Skin epidermis (tissue), 12 donors: ENCODE measurements at regions not wholly inside any gene's neighbourhood (a gene's known extent, or its start where the extent isn't known, plus 50 kb on each side); places are given as distances from the start of the nearest gene placed in this dataset.
A peak's percentile ranks its signal among the peaks of the same experiment; 100 is the strongest.
"Not testable (repeated sequence)": the region's sequence is repeated elsewhere in the genome, so short reads cannot be mapped to it uniquely, and the experiment has no call there.

Experiments
- H3K27ac ChIP-seq, 21 experiments: fragments of 200-600 bp; sonication (generic) in 11 of 21; one replicate each; pipeline ENCODE4 v1.5.0; 2020; ENCODE audit warnings: mild to moderate bottlenecking in 3 of 21, inconsistent platforms in 2 of 21, moderate library complexity in 2 of 21
- H3K4me3 ChIP-seq, 7 experiments: fragments of 200-600 bp; sonication (generic) in 2 of 7; one replicate each; pipeline ENCODE4 v1.5.0; 2020; ENCODE audit warnings: inconsistent platforms in 2 of 7, mild to moderate bottlenecking in 2 of 7, moderate library complexity in 1 of 7

GRCh38 chr10:30176776-30177533 is 117.6 kb upstream of the JCAD start:
- H3K27ac ChIP-seq: peak overlapping the region in 2 of 21 experiments; percentile 1 to 22
- no peak overlapping the region for H3K4me3 ChIP-seq

- Histone ChIP-seq H3K4me3 (no peak overlapping the region), H3K27ac (peak overlapping the region in 3 of 21 experiments; percentile 1 to 33 (median 22))
These were observed 116.8 kb upstream of the JCAD start for GRCh38 chr10:30176182-30176581.

DNA sequence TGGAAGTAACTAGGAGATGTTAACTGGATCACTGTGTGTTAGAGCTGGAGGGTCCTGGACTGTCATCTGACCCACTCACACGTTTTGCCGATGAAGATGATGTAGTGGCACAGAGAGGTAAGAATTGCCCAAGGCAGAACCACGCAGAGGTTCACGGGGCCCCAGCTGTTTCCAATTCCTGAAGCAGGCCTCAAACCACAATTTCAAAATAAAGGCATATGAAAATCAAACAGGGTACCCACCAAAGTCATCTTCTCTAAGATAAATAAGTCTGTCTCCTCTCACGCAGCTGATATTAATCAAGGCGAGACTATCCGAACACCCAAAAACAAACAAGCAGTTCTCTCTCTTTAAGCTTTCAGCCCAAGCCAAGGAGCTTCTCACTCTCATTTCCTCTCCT is 113.3 kb upstream of the JCAD start:
- no peak overlapping the region for H3K4me3 ChIP-seq
- peak overlapping the region in 3 of 21 experiments; percentile 6 to 12 (median 6) for H3K27ac ChIP-seq

GRCh38 chr10:30172091-30172490 is 112.7 kb upstream of the JCAD start:
- H3K27ac ChIP-seq: peak overlapping the region in 1 of 21 experiments; percentile 3

DNA sequence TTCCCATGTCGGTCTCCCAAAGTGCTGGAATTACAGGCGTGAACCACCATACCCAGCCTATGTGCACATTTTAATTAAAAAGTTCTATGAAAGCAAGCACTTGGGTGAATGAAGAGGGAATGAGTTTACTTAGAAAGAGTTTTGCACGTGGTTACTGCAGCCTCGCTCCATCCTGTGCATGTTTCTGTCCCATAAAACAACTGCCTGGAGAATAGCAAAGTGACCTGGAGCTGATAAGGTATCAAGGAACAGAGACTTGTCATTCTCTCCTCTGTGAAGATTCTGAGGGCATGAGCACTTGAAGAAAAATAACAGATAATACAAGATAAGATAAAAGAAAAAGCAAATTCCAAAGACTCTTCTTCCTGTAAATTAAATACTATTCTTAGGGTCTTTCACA is 112.2 kb upstream of the JCAD start:
- H3K4me3 ChIP-seq: no peak overlapping the region
- no peak overlapping the region for H3K27ac ChIP-seq

More at GRCh38 chr10:30172091-30172490, 112.7 kb upstream of the JCAD start:
- no peak overlapping the region for H3K4me3 ChIP-seq

DNA sequence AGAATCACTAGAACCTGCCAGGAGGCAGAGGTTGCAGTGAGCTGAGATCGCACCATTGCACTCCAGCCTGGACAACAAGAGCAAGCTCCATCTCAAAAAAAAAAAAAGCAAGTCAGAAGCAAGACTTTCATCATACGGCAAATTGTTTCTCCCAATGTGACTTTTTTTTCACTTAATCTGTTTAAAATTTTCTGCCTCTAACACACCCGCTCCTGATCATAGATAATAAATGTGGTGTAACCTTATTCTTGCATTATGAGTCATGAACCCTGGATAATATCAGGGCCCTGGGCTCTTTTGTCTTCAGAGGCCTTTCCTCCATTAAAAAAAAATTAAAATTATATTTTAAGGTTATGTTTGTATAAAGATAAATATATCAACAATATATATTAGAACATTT is 111.4 kb upstream of the JCAD start:
- Histone ChIP-seq H3K27ac (no peak overlapping the region), H3K4me3 (no peak overlapping the region)

DNA sequence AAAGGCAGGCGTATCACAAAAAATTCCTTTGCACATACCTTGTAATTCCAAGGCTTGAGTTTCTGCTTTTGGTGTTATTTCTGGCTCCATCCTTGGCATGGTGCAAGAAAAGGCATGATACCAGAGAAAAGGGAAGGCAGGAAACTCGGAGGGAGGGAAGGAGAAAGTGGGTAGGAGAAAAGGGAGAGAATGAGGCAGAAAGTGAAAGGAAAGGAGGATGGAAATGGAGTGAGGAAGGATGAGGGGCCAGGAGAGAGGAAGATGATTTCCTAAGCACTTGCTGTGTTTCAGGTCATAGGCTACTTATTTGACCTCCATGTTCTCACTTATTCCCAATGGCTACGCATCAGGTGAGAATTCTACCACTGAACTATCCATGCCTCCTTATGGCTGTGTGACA is 110.8 kb upstream of the JCAD start:
- H3K27ac ChIP-seq: no peak overlapping the region
- H3K4me3 ChIP-seq: no peak overlapping the region

DNA sequence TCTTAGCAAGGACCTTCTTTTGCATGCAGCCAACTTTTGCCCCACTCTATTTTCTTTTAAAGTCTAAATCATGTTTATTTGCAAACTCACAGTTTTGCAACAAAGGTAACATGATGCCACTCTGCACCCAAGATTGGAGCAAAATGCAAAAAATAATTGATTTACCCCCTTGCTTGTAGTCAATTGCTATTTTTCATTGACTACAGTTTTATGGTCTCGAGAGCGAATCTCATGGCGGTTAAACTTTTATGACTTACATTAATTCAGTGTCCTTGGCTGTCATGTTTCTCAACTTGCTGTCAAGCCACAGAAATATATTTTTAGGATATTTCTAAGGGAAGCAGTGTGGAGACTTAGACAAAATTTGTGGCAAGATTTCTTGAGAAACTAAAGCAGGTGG is 110.0 kb upstream of the JCAD start:
- Histone ChIP-seq H3K27ac (no peak overlapping the region), H3K4me3 (no peak overlapping the region)

DNA sequence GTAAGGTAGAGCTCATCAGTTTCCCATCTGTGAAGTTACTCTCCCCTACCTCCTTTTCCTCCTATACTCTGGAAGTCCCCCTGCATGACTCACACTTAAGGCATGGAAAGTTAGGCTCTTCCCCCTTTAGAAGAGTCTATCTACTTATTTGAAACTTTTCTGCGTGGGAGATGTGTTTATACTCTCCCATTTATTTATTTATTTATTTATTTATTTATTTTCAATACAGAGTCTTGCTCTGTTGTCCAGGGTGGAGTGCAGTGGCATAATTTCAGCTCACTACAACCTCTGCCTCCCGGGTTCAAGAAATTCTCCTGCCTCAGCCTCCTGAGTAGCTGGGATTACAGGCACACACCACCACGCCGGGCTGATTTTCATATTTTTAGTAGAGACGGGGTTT is 107.5 kb upstream of the JCAD start:
- H3K27ac ChIP-seq: no peak overlapping the region

DNA sequence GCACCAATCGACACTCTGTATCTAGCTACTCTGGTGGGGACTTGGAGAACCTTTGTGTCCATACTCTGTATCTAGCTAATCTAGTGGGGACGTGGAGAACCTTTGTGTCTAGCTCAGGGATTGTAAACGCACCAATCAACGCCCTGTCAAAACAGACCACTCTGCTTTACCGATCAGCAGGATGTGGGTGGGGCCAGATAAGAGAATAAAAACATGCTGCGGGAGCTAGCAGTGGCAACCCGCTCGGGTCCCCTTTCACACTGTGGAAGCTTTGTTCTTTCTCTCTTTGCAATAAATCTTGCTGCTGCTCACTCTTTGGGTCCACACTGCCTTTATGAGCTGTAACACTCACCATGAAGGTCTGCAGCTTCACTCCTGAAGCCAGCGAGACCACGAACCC is 104.0 kb upstream of the JCAD start:
- H3K27ac ChIP-seq, H3K4me3 ChIP-seq: not testable (repeated sequence)

More for the DNA sequence above, 107.5 kb upstream of the JCAD start:
- no peak overlapping the region for H3K4me3 ChIP-seq

DNA sequence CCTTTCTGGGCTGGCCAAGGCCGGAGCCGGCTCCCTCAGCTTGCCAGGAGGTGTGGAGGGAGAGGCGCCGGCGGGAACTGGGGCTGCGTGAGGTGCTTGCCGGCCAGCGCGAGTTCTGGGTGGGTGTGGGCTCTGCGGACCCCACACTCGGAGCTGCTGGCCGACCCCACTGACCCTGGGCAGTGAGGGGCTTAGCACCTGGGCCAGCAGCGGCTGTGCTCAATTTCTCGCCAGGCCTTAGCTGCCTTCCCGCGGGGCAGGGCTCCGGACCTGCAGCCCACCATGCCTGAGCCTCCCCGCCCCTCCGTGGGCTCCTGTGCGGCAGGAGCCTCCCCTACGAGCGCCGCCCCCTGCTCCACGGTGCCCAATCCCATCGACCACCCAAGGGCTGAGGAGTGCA is 103.4 kb upstream of the JCAD start:
- H3K4me3 ChIP-seq, H3K27ac ChIP-seq: not testable (repeated sequence)

- H3K27ac ChIP-seq: no peak overlapping the region
- no peak overlapping the region for H3K4me3 ChIP-seq
These were observed 101.0 kb upstream of the JCAD start for GRCh38 chr10:30160271-30160982.

DNA sequence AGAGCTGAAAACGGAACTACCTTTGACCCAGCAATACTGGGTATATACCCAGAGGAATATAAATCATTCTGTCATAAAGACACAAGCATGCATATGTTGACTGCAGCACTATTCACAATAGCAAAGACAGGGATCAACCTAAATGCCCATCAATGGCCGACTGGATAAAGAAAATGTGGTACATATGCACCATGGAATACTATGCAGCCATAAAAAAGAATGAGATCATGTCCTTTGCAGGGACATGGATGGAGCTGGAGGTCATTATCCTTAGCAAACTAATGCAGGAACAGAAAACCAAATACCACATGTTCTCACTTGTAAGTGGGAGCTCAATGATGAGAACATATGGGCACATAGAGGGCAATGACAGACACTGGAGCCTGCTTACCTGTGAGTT is 100.2 kb upstream of the JCAD start:
- not testable (repeated sequence) for H3K27ac ChIP-seq, H3K4me3 ChIP-seq

GRCh38 chr10:30158325-30158960 is 99.1 kb upstream of the JCAD start:
- no peak overlapping the region for H3K4me3 ChIP-seq
- no peak overlapping the region for H3K27ac ChIP-seq

GRCh38 chr10:30155401-30155800 is 96.0 kb upstream of the JCAD start:
- H3K27ac ChIP-seq: peak overlapping the region in 1 of 21 experiments; percentile 15
- no peak overlapping the region for H3K4me3 ChIP-seq

DNA sequence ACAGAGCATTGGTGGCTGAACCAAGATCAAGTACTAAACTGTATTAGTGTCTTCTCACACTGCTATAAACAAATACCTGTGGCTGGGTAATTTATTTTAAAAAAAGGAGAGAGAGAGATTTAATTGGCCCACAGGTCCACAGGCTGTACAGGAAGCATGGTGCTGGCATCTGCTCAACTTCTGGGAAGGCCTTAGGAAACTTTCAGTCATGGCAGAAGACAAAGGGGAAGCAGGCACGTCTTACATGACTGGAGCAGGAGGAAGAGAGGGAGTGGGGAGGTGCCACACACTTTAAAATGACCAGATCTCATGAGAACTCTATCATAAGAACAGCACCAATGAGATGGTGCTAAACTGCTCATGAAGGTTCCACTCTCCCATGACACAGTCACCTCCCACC is 95.2 kb upstream of the JCAD start:
- Histone ChIP-seq H3K27ac (no peak overlapping the region), H3K4me3 (no peak overlapping the region)

GRCh38 chr10:30154126-30154525 is 94.7 kb upstream of the JCAD start:
- no peak overlapping the region for H3K4me3 ChIP-seq
- H3K27ac ChIP-seq: no peak overlapping the region

DNA sequence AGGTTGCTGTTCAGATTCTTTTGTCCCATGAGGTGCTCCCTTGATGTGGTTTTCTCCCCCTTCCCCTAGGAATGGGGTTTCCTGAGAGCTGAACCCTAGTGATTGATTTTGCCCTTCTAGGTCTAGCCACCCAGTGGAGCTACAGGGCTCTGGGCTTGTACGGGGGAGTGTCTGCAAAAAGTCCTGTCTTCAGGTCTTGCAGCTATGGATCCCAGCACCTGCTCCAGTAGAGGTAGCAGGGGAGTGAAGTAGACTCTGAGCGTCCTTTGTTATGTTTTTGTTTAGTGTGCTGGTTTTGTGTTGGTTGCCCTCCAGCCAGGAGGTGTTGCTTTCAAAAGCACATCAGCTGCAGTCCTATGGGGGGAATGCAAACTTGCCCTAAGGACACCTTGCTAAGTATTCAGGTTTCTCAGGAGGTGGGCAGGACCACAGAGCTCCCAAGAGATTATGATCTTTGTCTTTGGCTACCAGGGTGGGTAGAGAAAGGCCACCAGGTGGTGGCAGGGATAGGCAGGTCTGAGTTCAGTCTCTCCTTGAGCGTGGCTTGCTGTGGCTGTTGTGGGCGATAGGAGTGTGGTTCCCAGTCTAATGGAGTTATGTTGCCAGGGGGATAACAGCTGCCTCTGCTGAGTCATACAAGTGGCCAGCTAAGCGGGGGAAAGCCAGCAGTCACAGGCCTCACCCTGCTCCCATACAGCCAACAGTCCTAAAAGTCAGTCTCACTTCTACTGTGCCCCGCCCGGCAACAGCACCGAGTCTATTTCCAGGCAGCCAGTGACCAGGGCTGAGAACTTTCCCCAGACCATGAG is 92.4 kb upstream of the JCAD start:
- Histone ChIP-seq H3K27ac (peak overlapping the region in 3 of 21 experiments; percentile 42 to 53 (median 47)), H3K4me3 (no peak overlapping the region)

DNA sequence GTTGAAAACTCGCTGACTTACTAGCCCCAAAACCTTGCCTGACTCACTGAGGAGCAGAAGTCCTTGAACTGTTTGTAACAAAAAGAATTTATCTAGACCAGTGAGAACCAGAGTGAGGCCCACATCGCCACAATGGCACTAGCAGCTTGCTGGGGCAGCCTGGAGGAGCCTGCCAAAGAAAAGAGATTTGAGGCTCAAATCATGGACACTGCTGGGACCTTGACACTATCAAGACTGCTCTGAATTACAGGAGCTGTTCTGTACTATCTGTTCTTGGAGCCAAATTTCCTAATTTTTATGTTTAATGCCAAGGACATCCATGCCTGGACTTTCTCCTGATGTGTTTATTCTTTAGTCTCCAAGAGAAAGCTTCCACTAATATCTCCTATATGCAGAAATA is 82.0 kb upstream of the JCAD start:
- H3K27ac ChIP-seq: no peak overlapping the region

More for the DNA sequence above, 82.0 kb upstream of the JCAD start:
- no peak overlapping the region for H3K4me3 ChIP-seq
